Right lobe of liver (tissue), 6 donors: ENCODE measurements at regions not wholly inside any gene's neighbourhood (a gene's known extent, or its start where the extent isn't known, plus 50 kb on each side); places are given as distances from the start of the nearest gene placed in this dataset.

Source experiments
- ATAC-seq, 4 donors: fragments of 200-7000 bp; cut with Tn5 transposase; one replicate each; pipeline ENCODE4 v1.9.1; 2020; ENCODE audit warnings: mild to moderate bottlenecking in 4 of 4, moderate library complexity in 4 of 4
- DNase-seq, 3 donors: peaks; one replicate each; pipeline ENCODE4 v3.0.0-alpha.2; 2020
- H3K27ac ChIP-seq, 3 donors: fragments of 200-600 bp; one replicate each; pipeline ENCODE4 v1.8.0; 2022
- H3K27me3 ChIP-seq, 2 donors: fragments of 200-600 bp; one replicate each; pipeline ENCODE4 v1.8.0; 2022
- H3K36me3 ChIP-seq, 4 donors: fragments of 200-600 bp; sonication (generic) in 1 of 4; one replicate each; pipeline versions ENCODE4 v1.5.1 to v1.8.0; 2017 to 2022; ENCODE audit warnings: control low read depth in 1 of 4
- H3K4me1 ChIP-seq, 4 donors: fragments of 200-600 bp; sonication (generic) in 1 of 4; one replicate each; pipeline versions ENCODE4 v1.5.1 to v1.8.0; 2017 to 2022; ENCODE audit warnings: control low read depth in 1 of 4
- H3K4me3 ChIP-seq, 3 donors: fragments of 200-600 bp; one replicate each; pipeline ENCODE4 v1.8.0; 2022
- H3K9me3 ChIP-seq, 4 donors: fragments of 200-600 bp; sonication (generic) in 1 of 4; one replicate each; pipeline versions ENCODE4 v1.5.1 to v1.8.0; 2017 to 2022; ENCODE audit warnings: control low read depth in 1 of 4
- POLR2A ChIP-seq: fragments of 450-650 bp; IDR thresholded peaks from one replicate; pipeline ENCODE4 v1.6.1; 2017; ENCODE audit warnings: antibody characterized with exemption, mild to moderate bottlenecking
- WGBS: methylation state at CpG from one replicate; pipeline ENCODE4 v1.1.6; 2018; ENCODE audit warnings: low coverage, low lambda C conversion rate; ENCODE audit not compliant: insufficient coverage; ENCODE audit errors: missing lambda C conversion rate; 5-methylcytosine and 5-hydroxymethylcytosine counted together
- intact Hi-C, 2 donors: fragments of 100-400 bp; cut with DNase I; formaldehyde crosslinking; loops; one replicate each; pipeline versions ENCODE4 v1.11.2 to v1.14.1; 2022
- TF ChIP-seq, protein P1 (sequence below), 4 donors: fragments of 200-600 bp in 3 of 4; fragments of 450-650 bp in 1 of 4; IDR thresholded peaks; one replicate each; pipeline versions ENCODE4 v1.5.1 to v1.8.0; 2016 to 2022; ENCODE audit warnings: antibody characterized with exemption in 4 of 4, mild to moderate bottlenecking in 2 of 4
- donor health status: DM: no; HTN: yes; CAD: no.
- donor health status: DM: no; HTN: no; CAD: no.
- donor health status: DM: no; HTN: no; CAD: no.
- donor health status: DM: no; HTN: yes; CAD: no.
- donor health status: DM: no; HTN: yes; CAD: no.

DNA sequence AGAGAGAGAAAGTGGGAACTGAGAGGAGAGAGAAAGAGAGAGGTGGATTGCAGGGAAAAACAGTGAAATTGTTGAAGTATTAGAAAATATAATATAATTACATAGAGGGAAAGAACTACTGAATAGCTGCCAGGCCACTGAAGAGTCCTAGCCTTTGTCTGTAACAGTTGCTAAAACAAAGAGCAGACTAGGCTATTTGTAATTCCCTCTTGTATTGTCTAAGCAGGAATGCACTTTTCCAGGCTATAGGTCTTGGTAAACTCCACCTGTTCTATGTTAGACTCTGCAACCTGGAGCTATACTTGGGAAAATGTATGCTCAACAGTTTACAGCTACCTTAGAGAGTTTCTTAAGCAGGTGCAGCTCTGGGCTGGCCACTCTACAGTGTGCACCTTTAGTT is 1063.3 kb downstream of the ADGRL3 start:
- Histone ChIP-seq H3K4me1 (no peaks in the 10 kb centered on the region), H3K36me3 (no peaks in the 10 kb centered on the region), H3K27ac (no peak overlapping the region), H3K4me3 (no peak overlapping the region), H3K9me3 (no peaks in the 10 kb centered on the region), H3K27me3 (no peaks in the 10 kb centered on the region)
- TF ChIP-seq, protein P1, sequence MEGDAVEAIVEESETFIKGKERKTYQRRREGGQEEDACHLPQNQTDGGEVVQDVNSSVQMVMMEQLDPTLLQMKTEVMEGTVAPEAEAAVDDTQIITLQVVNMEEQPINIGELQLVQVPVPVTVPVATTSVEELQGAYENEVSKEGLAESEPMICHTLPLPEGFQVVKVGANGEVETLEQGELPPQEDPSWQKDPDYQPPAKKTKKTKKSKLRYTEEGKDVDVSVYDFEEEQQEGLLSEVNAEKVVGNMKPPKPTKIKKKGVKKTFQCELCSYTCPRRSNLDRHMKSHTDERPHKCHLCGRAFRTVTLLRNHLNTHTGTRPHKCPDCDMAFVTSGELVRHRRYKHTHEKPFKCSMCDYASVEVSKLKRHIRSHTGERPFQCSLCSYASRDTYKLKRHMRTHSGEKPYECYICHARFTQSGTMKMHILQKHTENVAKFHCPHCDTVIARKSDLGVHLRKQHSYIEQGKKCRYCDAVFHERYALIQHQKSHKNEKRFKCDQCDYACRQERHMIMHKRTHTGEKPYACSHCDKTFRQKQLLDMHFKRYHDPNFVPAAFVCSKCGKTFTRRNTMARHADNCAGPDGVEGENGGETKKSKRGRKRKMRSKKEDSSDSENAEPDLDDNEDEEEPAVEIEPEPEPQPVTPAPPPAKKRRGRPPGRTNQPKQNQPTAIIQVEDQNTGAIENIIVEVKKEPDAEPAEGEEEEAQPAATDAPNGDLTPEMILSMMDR (IDR thresholded peaks at IDR 0.05), result no peak
- TF ChIP-seq POLR2A, result no peak
- intact Hi-C loops, result no loop called here
- no peak for DNase-seq
- ATAC-seq, result no peak

DNA sequence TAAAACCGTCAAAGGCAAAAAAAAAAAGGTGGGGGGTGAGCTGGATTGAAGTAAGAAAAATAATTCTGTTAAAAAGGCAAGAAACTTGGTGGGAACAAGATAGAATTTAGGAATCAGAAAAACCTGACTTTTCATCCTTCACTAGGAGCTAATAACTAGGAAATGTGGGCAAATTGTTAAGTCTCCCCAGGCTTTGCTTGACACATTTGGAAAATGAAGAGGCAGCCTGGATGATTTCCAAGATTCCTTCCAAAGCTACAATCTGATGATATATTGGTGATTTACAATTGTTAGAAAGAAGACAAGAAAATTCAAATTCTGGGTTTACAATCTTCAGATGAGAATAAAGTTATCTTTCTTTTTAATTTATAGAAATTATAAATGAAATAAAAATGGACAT is 1062.5 kb downstream of the ADGRL3 start:
- ATAC-seq, result no peak
- H3K4me1 ChIP-seq, result no peaks in the 10 kb centered on the region
- no peak overlapping the region for H3K27ac ChIP-seq
- no peaks in the 10 kb centered on the region for H3K36me3 ChIP-seq
- DNase-seq, result no peak
- TF ChIP-seq POLR2A, result no peak
- TF ChIP-seq, protein P1 (IDR thresholded peaks at IDR 0.05), result no peak
- no peaks in the 10 kb centered on the region for H3K9me3 ChIP-seq
- H3K4me3 ChIP-seq, result no peak overlapping the region
- WGBS, result 6% methylated on average over 1 of the region's 1 CpG
- H3K27me3 ChIP-seq, result no peaks in the 10 kb centered on the region
- intact Hi-C loops, result no loop called here

DNA sequence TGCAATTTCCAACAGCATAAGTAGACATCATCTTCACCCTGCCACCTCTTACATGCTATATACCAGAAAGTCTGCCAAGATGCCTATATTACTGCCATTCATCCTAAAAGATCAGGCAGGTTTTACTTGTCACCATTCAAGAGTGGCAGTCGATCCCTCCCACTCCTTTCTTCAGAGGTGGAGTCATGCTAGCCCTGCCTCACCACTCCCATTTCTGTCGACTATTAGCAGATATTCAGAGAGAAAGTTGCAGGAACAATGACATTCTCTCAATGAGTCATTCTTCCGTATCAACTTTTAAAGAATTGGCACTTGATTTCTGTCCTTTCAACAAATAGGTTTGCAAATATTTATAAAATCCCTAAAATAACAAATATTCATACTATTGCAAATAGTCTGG is 1060.1 kb downstream of the ADGRL3 start:
- Histone ChIP-seq H3K9me3 (no peaks in the 10 kb centered on the region), H3K4me3 (no peak overlapping the region), H3K36me3 (no peaks in the 10 kb centered on the region), H3K27ac (no peak overlapping the region), H3K4me1 (no peaks in the 10 kb centered on the region), H3K27me3 (no peaks in the 10 kb centered on the region)
- intact Hi-C loops, result no loop called here
- ATAC-seq (no peak), DNase-seq (no peak)
- TF ChIP-seq, protein P1 (IDR thresholded peaks at IDR 0.05), result no peak
- TF ChIP-seq POLR2A, result no peak
- 32% methylated on average over 3 of the region's 3 CpGs for WGBS

DNA sequence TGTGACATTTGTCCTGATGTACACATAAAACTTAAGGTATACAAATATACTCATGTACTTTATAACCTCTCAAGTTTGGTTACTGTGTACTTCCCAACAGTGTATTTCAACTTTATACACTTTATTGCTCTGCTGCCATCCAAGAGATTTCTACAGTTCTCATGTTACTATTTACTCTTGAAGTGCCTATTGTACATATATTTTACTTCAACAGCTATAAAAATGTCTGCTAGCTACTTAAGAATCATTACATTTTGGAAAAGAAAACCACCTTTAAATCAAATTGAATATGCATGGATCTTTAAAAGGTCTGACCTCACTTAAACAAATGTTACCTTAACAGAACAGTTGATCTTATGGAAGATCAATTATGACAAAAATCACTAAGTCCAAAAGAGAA is 1056.4 kb downstream of the ADGRL3 start:
- Histone ChIP-seq H3K4me3 (no peak overlapping the region), H3K27ac (no peak overlapping the region), H3K9me3 (no peaks in the 10 kb centered on the region), H3K36me3 (no peaks in the 10 kb centered on the region), H3K4me1 (no peaks in the 10 kb centered on the region), H3K27me3 (no peaks in the 10 kb centered on the region)
- ATAC-seq, result no peak
- TF ChIP-seq, protein P1 (IDR thresholded peaks at IDR 0.05), result no peak
- no peak for TF ChIP-seq POLR2A
- intact Hi-C loops, result no loop called here
- DNase-seq, result no peak

DNA sequence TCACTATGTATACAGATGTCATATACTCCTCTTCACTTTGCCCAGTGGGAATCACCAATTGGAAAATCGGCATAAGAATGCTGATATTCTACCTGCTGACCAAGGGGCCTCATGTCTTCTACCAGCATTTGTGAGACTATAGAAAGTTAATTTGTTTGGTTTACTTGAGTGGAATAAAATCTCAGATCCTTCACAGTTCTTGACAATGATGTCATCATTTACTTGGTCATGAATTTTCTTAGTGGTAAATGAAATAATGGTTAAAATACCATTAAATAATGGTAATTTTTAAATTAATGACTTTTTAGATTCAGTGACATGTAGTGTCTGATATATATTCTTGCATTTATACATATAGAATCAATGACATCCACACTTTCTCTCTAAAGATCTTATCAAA is 1052.6 kb downstream of the ADGRL3 start:
- TF ChIP-seq, protein P1 (IDR thresholded peaks at IDR 0.05), result no peak
- TF ChIP-seq POLR2A, result no peak
- ATAC-seq (no peak), DNase-seq (no peak)
- Histone ChIP-seq H3K4me1 (no peaks in the 10 kb centered on the region), H3K36me3 (no peaks in the 10 kb centered on the region), H3K27ac (no peak overlapping the region), H3K4me3 (no peak overlapping the region), H3K9me3 (no peaks in the 10 kb centered on the region), H3K27me3 (no peaks in the 10 kb centered on the region)
- intact Hi-C loops, result no loop called here
- WGBS, result 62% methylated on average over 1 of the region's 1 CpG
